ENCODE measurements at regions not wholly inside any gene's neighbourhood (a gene's known extent, or its start where the extent isn't known, plus 50 kb on each side); places are given as distances from the start of the nearest gene placed in this dataset.
"Not testable (repeated sequence)": the region's sequence is repeated elsewhere in the genome, so short reads cannot be mapped to it uniquely, and the experiment has no call there.

GRCh38 chr17:70588003-70588402, 418.7 kb downstream of the KCNJ2 start:
- DNase-seq (ENCODE audit: low spot score) = no peak

GRCh38 chr17:70597774-70598173, 428.4 kb downstream of the KCNJ2 start:
- DNase-seq (ENCODE audit: low spot score) = no peak

GRCh38 chr17:70599198-70599597, 429.9 kb downstream of the KCNJ2 start:
- no peak for DNase-seq (ENCODE audit: low spot score)

DNA sequence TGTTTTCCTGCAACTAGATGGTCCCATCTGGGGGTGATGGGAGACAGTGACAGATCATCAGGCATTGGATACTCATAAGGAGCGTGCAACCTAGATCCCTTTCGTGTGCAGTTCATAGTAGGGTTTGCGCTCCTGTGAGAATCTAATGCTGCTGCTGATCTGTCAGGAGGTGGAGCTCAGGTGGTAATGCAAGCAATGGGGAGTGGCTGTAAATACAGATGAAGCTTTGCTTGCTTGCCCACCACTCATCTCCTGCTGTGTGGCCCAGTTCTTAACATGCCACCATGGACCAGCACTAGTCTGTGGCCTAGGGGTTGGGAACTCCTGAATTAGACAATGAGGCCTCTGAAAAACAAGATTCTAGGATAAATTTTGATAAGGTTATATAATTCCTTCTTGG, 430.6 kb downstream of the KCNJ2 start:
- not testable (repeated sequence) for DNase-seq (ENCODE audit: low spot score)

GRCh38 chr17:70603226-70603625, 433.9 kb downstream of the KCNJ2 start:
- no peak for DNase-seq (ENCODE audit: low spot score)

- DNase-seq (ENCODE audit: low spot score) = no peak
These were observed 435.5 kb downstream of the KCNJ2 start for GRCh38 chr17:70604854-70605253.

DNA sequence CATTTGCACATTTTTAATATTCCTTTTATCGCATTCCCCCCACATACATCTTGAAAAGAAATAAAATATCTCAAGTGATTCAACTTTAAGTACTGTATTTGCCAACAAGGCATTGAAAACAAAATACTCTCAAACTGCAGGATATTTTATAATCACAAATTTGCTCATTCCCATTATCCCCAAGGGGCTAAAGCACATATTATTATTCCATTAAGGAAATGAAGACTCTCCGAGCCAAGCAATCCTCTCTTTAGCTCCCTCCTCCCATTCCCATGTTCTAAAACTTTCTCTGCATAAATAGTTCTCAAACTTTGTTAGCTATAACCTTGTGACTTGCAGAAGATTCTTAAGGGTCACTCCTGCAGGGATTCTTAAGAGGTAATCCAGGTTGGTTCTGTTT, 436.8 kb downstream of the KCNJ2 start:
- DNase-seq (ENCODE audit: low spot score) = no peak

DNA sequence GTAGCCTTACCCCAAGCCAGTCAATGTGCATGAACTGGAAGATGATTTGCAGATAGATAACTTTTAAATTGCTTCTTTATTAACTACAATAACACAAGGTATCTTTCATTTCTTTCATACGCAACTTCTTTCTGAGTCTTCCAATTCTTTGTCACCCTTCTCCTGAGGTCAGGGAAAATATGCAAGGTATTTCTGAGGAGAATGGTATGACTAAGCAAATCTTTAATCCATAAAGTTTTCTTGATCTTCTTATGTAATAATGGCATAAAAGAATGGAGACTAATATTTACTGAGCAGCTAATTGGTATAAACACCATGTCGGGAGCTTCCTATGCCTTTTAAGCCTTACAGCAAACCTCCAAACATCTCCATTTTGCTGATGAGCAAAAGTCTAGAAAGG, 438.9 kb downstream of the KCNJ2 start:
- no peak for DNase-seq (ENCODE audit: low spot score)

GRCh38 chr17:70608957-70609356, 439.6 kb downstream of the KCNJ2 start:
- DNase-seq (ENCODE audit: low spot score) = peak; percentile 63

GRCh38 chr17:70609566-70609965, 440.2 kb downstream of the KCNJ2 start:
- DNase-seq (ENCODE audit: low spot score) = peak; percentile 99

DNA sequence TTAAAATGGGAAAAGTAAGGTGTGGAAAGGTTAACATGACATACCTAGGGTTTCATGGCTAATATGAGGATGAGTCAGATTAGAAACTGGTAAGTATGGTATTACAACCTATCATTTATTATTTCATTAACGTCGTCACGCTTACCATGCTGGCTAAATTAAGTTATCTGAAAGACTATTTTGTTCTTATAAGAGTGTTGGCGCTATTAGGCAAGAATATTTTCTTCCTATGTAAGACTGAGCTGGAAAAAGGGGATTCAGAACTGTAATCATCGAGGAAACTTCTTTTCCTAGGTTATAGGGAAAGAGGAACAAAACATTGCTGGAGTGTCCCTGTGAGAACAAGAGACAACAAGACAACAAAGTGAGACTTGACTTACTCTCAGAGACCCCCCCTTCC, 440.8 kb downstream of the KCNJ2 start:
- peak; percentile 62 for DNase-seq (ENCODE audit: low spot score)

DNA sequence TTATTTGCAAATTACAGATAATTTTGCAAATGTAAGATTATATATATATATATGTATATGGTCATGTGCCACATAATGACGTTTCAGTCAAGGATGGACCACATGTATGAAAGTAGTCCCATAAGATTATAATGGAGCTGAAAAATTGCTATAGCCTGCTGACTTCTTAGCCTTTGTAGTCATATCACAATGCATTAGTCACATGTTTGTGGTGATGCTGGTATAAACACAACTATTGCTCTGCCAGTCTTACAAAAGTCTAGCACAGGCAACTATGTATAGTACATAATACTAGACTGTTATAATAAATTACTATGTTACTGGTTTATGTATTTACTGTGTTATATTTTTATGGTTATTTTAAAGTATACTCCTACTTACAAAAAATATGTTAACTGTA, 444.3 kb downstream of the KCNJ2 start:
- no peak for DNase-seq (ENCODE audit: low spot score)

DNA sequence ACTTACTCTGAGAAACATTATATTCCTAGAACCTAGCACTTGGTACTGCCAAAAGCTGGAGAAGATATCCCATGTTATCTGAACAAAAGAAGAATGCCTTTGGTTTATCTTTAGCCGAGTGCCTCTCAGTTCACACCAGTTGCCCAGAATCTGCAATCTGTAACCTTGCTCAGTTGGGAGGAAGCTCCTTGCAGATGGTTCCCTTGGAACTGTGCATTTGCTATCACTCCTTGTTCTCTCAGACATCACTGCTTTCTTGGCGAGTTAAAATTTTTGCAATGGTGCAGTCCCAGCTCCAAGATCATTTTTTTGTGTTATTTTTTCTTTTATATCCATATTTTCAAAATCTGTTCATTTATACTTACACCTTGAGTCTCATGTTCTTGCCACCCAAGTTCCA, 446.5 kb downstream of the KCNJ2 start:
- DNase-seq (ENCODE audit: low spot score) = no peak

DNA sequence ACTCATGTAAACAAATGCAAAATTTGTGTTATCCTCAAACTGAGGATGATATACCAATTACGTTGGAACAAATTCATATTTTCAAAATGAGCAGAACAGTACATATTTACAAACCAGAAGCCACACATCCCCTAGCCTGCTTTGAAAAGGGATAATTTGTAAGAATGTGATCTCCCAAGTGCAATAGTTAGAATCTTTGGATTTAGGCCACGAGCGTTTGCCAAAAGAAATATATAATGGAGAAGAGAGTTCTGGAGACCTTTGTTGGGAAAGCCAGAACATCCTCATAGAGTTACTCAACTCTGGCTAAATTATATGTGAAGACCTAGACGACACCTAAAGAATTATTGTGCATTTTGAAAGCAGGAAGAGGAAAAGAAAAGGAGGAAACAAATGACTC, 449.3 kb downstream of the KCNJ2 start:
- no peak for DNase-seq (ENCODE audit: low spot score)

GRCh38 chr17:70621566-70621965, 452.2 kb downstream of the KCNJ2 start:
- DNase-seq (ENCODE audit: low spot score) = peak; percentile 71

GRCh38 chr17:70622368-70623260, 453.3 kb downstream of the KCNJ2 start:
- DNase-seq (ENCODE audit: low spot score) = peak; percentile 89

- no peak for DNase-seq (ENCODE audit: low spot score)
These were observed 454.9 kb downstream of the KCNJ2 start for GRCh38 chr17:70624211-70624610.

GRCh38 chr17:70629902-70630301, 460.6 kb downstream of the KCNJ2 start:
- DNase-seq (ENCODE audit: low spot score) = no peak

- peak; percentile 72 for DNase-seq (ENCODE audit: low spot score)
These were observed 467.3 kb downstream of the KCNJ2 start for GRCh38 chr17:70636517-70637133.

DNA sequence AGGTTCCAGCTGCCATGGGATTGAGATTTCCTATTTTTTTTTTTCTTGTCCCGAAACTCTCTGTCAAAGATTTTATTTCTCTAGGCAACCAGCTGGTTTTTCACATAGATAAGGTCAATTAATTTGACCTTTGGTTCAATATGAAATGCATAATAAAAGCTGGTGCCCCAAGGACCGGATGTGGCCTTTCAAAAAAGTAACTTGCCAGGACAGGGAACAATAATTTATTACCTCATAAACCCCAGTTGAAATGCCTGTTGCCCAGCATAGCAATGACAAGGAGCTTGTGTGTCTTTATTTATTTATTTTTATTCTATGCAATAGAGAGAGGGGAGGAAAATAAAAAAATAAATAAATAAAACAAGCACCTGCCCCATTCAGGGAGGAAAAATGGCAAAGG, 472.7 kb downstream of the KCNJ2 start:
- no peak for DNase-seq (ENCODE audit: low spot score)

DNA sequence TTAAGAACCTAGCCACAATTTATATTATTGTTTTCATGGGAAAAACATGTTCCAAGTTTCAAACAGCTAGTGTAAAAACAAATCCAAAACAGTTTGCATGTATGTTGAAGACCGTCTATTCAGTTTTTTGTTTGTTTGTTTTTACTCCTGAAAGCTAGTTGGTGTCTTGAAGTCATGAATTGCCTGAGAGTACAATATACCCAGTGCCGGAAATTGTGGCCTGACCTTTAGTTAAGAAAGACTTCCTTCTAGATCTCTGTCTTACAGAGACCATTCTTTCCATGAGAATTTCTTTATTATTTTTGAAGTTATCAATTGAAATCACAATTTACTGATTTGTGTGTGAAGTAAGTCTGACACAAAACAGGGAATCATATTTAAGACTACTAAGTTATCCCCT, 474.8 kb downstream of the KCNJ2 start:
- DNase-seq (ENCODE audit: low spot score) = no peak

GRCh38 chr17:70646673-70647072, 477.3 kb downstream of the KCNJ2 start:
- DNase-seq (ENCODE audit: low spot score) = no peak

GRCh38 chr17:70648166-70648565, 478.8 kb downstream of the KCNJ2 start:
- no peak for DNase-seq (ENCODE audit: low spot score)

DNA sequence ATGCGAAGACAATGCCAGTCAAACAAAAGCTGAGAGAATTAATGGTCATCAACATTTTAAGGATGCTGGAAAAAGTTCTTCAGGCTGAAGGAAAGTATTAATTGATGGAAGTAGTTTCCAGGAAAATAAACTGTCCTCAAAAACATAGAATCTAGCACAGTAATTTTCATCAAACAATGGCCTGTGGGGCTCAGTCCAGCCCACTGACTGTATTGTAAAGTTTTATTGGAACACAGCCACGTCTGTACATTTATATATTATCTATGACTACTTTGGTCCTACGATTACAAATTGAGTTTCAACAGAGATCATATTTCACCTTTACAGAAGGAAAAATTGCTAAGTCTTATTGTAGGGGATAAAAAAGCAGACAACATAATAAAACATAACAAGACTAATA, 484.5 kb downstream of the KCNJ2 start:
- no peak for DNase-seq (ENCODE audit: low spot score)
